ENCODE measurements at regions not wholly inside any gene's neighbourhood (a gene's known extent, or its start where the extent isn't known, plus 50 kb on each side); places are given as distances from the start of the nearest gene placed in this dataset.
"Not testable (repeated sequence)": the region's sequence is repeated elsewhere in the genome, so short reads cannot be mapped to it uniquely, and the experiment has no call there.

DNA sequence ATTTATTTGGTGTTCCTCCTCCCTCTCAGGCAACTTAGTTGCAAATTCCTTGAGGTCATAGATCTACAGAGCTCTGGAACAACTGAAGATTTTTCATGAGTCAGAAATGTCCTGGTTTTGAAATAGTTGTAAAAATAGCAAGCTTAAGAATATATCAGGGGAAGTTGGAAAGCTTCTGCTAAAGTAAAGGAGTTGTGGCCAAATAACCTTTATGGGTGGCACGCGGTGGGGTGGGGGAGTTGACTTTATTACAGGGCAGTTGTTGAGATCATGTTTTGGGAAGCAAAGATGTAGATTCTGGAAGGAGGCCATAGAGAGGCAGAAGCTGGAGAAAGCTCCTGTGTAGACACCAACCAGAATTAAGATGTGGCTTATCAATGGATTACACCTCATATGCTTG is 326.0 kb upstream of the MTPN start:
- no peak for DNase-seq

- no peak for DNase-seq
Observed at GRCh38 chr7:136302049-136302448, 324.9 kb upstream of the MTPN start.

GRCh38 chr7:136294977-136295376 is 317.8 kb upstream of the MTPN start:
- DNase-seq: no peak

- DNase-seq: no peak
Observed at GRCh38 chr7:136293841-136294391, 316.8 kb upstream of the MTPN start.

- no peak for DNase-seq
Observed at GRCh38 chr7:136293272-136293671, 316.1 kb upstream of the MTPN start.

DNA sequence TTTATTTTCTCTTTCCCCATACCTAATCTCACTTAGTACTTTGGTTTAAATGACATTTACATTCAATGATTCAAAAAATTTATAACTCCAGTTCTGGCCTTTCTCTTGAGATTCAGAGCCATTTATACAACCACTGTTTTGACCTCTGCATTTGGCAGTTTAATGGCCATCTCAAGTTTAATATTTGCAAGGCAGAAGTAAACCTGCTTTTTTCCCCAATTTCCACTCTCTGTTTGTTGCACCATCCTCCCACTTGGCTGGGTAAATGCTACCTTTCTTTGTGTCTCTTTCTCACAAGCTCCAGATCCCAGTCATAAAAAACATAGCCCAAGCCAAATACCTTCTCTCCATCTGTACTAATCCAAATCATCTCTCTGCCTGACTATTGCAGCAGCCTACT is 315.2 kb upstream of the MTPN start:
- no peak for DNase-seq

DNA sequence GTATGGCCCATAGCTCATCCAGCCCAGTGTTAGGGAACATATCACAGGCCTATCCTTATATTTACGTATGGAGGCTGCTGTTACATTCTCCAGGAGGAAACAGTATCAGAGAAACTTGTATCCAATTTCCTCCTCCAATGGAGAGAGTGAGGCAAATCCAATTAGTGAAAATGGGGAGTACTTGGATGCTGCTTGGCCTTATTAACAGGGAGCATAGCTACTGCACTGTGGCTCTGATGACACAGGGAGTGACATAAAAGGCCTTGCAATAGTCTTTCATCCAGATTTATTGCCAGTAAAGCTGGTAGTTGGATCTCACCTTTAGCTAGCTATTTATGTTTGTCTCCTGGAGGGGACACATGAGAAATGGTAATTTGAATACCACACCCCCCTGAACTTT is 313.2 kb upstream of the MTPN start:
- no peak for DNase-seq

- no peak for DNase-seq
Observed at GRCh38 chr7:136278057-136278456, 300.9 kb upstream of the MTPN start.

GRCh38 chr7:136275794-136276193 is 298.6 kb upstream of the MTPN start:
- DNase-seq: no peak

- DNase-seq: no peak
Observed at GRCh38 chr7:136274636-136275345, 297.6 kb upstream of the MTPN start.

DNA sequence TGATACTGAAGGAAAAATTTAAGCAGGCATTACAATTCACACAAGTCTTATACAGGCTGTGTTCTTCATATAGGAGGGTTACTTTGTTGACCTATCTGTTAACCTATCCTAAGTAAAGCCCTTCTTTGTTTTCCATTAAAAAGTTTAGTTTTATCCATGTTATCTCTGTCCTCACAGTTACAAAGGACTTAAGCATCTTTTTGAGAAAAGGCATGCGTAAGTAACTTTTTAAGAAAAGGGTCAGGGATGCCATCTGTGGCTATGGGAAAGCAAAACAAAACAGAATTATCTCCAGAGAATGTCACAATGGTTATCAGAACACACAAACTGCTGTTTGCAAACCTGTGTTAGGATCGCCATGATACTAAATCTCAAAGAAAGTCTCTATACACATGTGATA is 295.8 kb upstream of the MTPN start:
- DNase-seq: no peak

- no peak for DNase-seq
Observed at GRCh38 chr7:136267822-136268221, 290.7 kb upstream of the MTPN start.

- DNase-seq: no peak
Observed at GRCh38 chr7:136266457-136266856, 289.3 kb upstream of the MTPN start.

DNA sequence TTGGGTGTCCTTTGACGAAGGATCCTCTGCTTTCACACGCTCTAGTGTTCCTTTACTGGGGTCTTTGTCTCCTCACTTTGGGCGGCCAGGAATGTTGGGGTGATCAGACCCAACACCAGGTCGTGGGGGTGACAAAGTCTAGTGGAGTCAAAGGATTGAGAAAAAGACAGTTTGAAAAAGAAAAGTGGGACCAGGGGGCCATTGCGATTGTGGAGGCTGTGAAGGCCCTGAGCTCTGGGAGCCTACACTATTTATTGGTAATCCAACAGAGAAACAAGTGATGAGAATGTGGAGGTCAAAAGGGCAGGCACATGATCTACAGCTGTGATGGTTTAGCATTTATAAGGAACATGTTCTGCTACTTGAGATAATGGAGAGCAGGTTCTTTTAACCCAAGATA is 287.1 kb upstream of the MTPN start:
- not testable (repeated sequence) for DNase-seq

GRCh38 chr7:136263112-136263860 is 286.1 kb upstream of the MTPN start:
- DNase-seq: not testable (repeated sequence)

DNA sequence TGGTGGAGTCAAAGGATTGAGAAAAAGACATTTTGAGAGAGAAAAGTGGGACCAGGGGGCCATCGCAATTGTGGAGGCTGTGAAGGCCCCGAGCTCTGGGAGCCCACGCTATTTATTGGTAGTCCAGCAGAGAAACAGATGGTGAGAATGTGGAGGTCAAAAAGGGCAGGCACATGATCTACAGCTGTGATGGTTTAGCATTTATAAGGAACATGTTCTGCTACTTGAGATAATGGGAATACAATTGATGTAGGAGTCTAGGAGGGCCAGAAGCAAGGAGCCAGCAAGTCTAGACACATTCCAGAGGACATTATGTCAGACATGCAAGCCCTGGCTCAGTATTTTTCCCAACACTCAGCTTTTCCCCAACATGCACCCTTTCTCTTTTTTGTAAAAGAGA is 283.4 kb upstream of the MTPN start:
- DNase-seq: not testable (repeated sequence)

DNA sequence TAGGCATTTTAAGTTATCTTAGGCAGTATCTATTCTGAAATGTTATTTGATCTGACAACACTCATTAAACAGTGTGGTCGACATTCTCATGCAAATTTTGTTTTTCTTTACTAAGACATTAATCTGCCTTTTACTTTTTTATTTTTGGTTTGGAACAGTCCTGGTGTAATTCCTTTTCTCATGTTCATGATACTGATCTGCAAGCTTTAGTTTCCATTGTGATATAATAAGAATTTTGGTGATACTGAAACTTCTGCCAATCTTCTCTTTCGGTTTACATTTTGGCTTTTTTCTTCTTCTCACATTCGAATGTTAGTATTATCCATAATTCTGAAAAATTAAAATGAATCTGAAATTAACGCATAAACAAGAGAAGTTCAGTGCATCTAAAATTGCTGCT is 281.9 kb upstream of the MTPN start:
- no peak for DNase-seq

DNA sequence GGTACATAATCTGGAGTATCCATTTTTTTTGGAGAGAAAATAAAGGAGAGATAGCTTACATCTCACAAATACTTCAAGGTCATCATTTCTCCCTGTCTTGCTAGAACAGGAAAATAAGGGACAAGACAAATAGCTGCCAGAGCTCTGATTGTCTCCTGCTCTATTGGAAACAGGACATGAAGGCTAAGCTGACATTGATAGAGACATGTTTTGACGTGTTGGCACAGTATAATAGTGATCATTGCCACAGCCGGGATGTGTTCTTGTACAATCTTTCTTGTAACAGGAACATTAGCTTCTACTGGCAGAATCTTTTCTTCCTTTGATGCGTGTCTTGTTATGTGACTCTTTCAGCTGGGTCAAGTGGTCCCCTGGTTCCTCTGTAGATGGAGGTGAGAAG is 279.3 kb upstream of the MTPN start:
- DNase-seq: no peak

DNA sequence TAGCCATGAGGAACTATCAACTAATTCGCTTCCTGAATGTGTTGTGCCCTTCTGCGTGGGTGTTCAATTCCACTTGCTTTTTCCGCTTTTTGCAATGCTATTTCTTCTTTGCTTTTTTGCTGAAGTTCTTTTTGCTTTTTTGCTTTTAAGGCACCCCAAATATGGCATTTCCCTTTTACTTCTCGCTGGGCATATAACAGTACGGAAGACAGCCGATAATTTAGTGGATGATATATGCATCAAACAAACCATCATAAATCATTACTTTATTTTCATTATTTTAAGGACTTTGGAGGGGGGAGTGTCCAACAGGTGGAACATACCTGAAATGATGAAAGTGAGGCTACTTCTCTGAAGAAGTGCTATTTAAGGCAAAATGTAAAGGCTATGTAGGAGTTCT is 277.0 kb upstream of the MTPN start:
- no peak for DNase-seq

DNA sequence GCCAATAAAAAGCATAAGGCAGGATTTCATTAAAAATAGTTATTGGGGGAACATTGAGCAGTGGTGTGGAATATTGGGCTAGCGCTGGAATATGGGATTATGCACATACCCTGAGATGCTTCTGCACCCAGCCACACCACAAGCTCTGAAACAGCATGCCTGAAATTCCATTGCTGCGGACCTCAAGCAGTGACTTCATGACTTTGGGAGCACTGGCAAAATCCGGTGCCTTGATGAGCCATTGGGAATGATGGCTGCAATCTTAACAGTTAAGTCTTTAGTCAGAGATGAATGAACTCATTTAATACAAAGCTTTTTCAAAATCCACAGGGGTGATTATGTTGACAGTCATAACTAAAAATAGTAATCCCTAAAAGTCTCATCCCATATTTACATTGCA is 274.7 kb upstream of the MTPN start:
- no peak for DNase-seq

- DNase-seq: no peak
Observed at GRCh38 chr7:136247211-136247610, 270.1 kb upstream of the MTPN start.

- no peak for DNase-seq
Observed at GRCh38 chr7:136245327-136246004, 268.3 kb upstream of the MTPN start.

GRCh38 chr7:136234040-136234439 is 256.9 kb upstream of the MTPN start:
- DNase-seq: no peak

GRCh38 chr7:136230210-136230609 is 253.1 kb upstream of the MTPN start:
- no peak for DNase-seq
